Calu3 (cell line): ENCODE measurements at regions not wholly inside any gene's neighbourhood (a gene's known extent, or its start where the extent isn't known, plus 50 kb on each side); places are given as distances from the start of the nearest gene placed in this dataset.

Source experiments
- BruUV-seq: library from RNA; stranded (reverse); fragments of 400-500 nt; replicated peaks from 2 replicates; lab custom pipeline; 2021; lab: Mats Ljungman, UMichigan
- CTCF ChIA-PET: fragments of 300-600 bp; sonication (Branson Sonifier 250); formaldehyde crosslinking; loops from one replicate; lab custom pipeline; 2022; ENCODE audit warnings: antibody characterized with exemption; lab: Charles Lee
- DNase-seq: peaks from one replicate; pipeline ENCODE4 v3.0.0; 2022
- H3K27ac Mint-ChIP-seq: one replicate; pipeline ENCODE4 v1.8.0; 2022; ENCODE audit warnings: mixed read lengths; ENCODE audit not compliant: unreplicated experiment
- H3K27me3 Mint-ChIP-seq: one replicate; pipeline ENCODE4 v1.8.0; 2022; ENCODE audit warnings: mixed read lengths; ENCODE audit not compliant: unreplicated experiment
- H3K36me3 Mint-ChIP-seq: one replicate; pipeline ENCODE4 v1.8.0; 2022; ENCODE audit warnings: mild to moderate bottlenecking, moderate library complexity, mixed read lengths; ENCODE audit not compliant: insufficient read depth, unreplicated experiment
- H3K4me1 Mint-ChIP-seq: one replicate; pipeline ENCODE4 v1.8.0; 2022; ENCODE audit warnings: mild to moderate bottlenecking, low read depth, mixed read lengths; ENCODE audit not compliant: unreplicated experiment
- H3K4me3 Mint-ChIP-seq: one replicate; pipeline ENCODE4 v1.8.0; 2022; ENCODE audit warnings: mild to moderate bottlenecking, low read depth, moderate library complexity, mixed read lengths; ENCODE audit not compliant: unreplicated experiment
- H3K9me3 Mint-ChIP-seq: one replicate; pipeline ENCODE4 v1.8.0; 2022; ENCODE audit warnings: low read depth, mixed read lengths; ENCODE audit not compliant: unreplicated experiment
- CTCF ChIP-seq: fragments of 200-600 bp; IDR thresholded peaks from one replicate; pipeline ENCODE4 v1.8.0; 2022; ENCODE audit warnings: antibody characterized with exemption; ENCODE audit not compliant: unreplicated experiment
- intact Hi-C: fragments of 100-400 bp; cut with micrococcal nuclease; formaldehyde crosslinking; loops from one replicate; pipeline ENCODE4 v1.10.0; 2022; ENCODE audit not compliant: unreplicated experiment

- CTCF ChIA-PET, result no interaction called here
- DNase-seq, result no peak
- Mint-ChIP-seq H3K9me3 (peaks cover 12% of the 10 kb centered on the region), H3K27ac (no peak overlapping the region), H3K4me3 (no peak overlapping the region), H3K27me3 (no peaks in the 10 kb centered on the region), H3K4me1 (no peaks in the 10 kb centered on the region), H3K36me3 (no peaks in the 10 kb centered on the region)
- intact Hi-C loops, result no loop called here
- BruUV-seq, result no TSS peak
- TF ChIP-seq CTCF, result no peak
Measured at GRCh38 chr5:111887706-111888105, 130.7 kb upstream of the NREP start.

- intact Hi-C loops, result no loop called here
- DNase-seq, result no peak
- no peak for TF ChIP-seq CTCF
Measured at GRCh38 chr5:111869681-111870080, 112.7 kb upstream of the NREP start.

GRCh38 chr5:111865356-111865755, 108.4 kb upstream of the NREP start:
- no TSS peak for BruUV-seq
- Mint-ChIP-seq H3K9me3 (peaks cover 2% of the 10 kb centered on the region), H3K27ac (no peak overlapping the region), H3K4me1 (no peaks in the 10 kb centered on the region), H3K36me3 (no peaks in the 10 kb centered on the region), H3K27me3 (no peaks in the 10 kb centered on the region), H3K4me3 (no peak overlapping the region)
- intact Hi-C loops, result no loop called here
- no peak for TF ChIP-seq CTCF
- no peak for DNase-seq
- CTCF ChIA-PET, result no interaction called here

More at GRCh38 chr5:111869681-111870080, 112.7 kb upstream of the NREP start:
- Mint-ChIP-seq H3K4me3 (no peak overlapping the region), H3K36me3 (no peaks in the 10 kb centered on the region), H3K27me3 (no peaks in the 10 kb centered on the region), H3K27ac (no peak overlapping the region), H3K4me1 (no peaks in the 10 kb centered on the region), H3K9me3 (no peaks in the 10 kb centered on the region)
- no TSS peak for BruUV-seq
- CTCF ChIA-PET, result interaction anchor here (0.6 to 1.0 kb wide), 2 partner anchors 24 to 317 kb away, joined by 3 to 5 read pairs; no protein-coding TSS in a partner anchor

GRCh38 chr5:111863801-111864200, 106.8 kb upstream of the NREP start:
- no peaks in the 10 kb centered on the region for H3K4me1 Mint-ChIP-seq
- H3K4me3 Mint-ChIP-seq, result no peak overlapping the region
- intact Hi-C loops, result no loop called here
- CTCF ChIA-PET, result no interaction called here
- no peaks in the 10 kb centered on the region for H3K36me3 Mint-ChIP-seq
- peaks cover 2% of the 10 kb centered on the region for H3K9me3 Mint-ChIP-seq
- H3K27me3 Mint-ChIP-seq, result no peaks in the 10 kb centered on the region
- no peak overlapping the region for H3K27ac Mint-ChIP-seq
- DNase-seq, result no peak
- no TSS peak for BruUV-seq
- no peak for TF ChIP-seq CTCF
